ENCODE measurements at regions not wholly inside any gene's neighbourhood (a gene's known extent, or its start where the extent isn't known, plus 50 kb on each side); places are given as distances from the start of the nearest gene placed in this dataset.

- TF ChIP-seq ZNF217 (IDR thresholded peaks at IDR 0.05) = no peak
- no peak for TF ChIP-seq IRF3 (IDR thresholded peaks at IDR 0.05)
These were observed 147.3 kb upstream of the FOXF1 start (continued) for GRCh38 chr16:86363057-86363490.

GRCh38 chr16:86363836-86364618 is 146.3 kb upstream of the FOXF1 start:
- Histone ChIP-seq H3K27me3 (replicated peaks in 1 of 2; ENCODE audit: control insufficient read depth in 2 of 2, insufficient read depth in 2 of 2, low read length in 1 of 2) (peaks cover 2 to 5% of the 10 kb centered on the region in 2 experiments; a peak in 3 of 4 replicates), H3K4me2 (ENCODE audit: control insufficient read depth, insufficient read depth) (no peak overlapping the region), H3K79me2 (ENCODE audit: control insufficient read depth, insufficient read depth, low read length) (no peaks in the 10 kb centered on the region), H3K4me1 (ENCODE audit: control insufficient read depth, insufficient read depth, low read length) (no peaks in the 10 kb centered on the region), H3K36me3 (ENCODE audit: control insufficient read depth in 2 of 2, insufficient read depth in 2 of 2, low read length in 1 of 2) (no peaks in the 10 kb centered on the region), H2AFZ (ENCODE audit: control insufficient read depth, low read depth, low read length) (no peak overlapping the region), H4K20me1 (ENCODE audit: control insufficient read depth, insufficient read depth) (no peaks in the 10 kb centered on the region), H3K27ac (ENCODE audit: control insufficient read depth, insufficient read depth) (no peak overlapping the region), H3K9me3 (replicated peaks; ENCODE audit: control insufficient read depth, insufficient read depth, low read length) (no peaks in the 10 kb centered on the region), H3K4me3 (no peak overlapping the region), H3K9ac (ENCODE audit: control insufficient read depth, insufficient read depth, low read length) (no peak overlapping the region)
- RAD21 ChIA-PET (ENCODE audit: unreplicated experiment) = no interaction called here
- DNase-seq (ENCODE audit: low read depth, low spot score) (no peak), FAIRE-seq (no peak), ATAC-seq (no peak)
- WGBS (ENCODE audit: insufficient coverage, insufficient replicate concordance, low lambda C conversion rate, missing lambda C conversion rate) = 5% methylated on average over 13 of the region's 13 CpGs
- BruUV-seq (replicated peaks) = no TSS peak
- SMC1A ChIA-PET (ENCODE audit: uncharacterized antibody, unreplicated experiment) = no interaction called here
- intact Hi-C loops (cut with micrococcal nuclease; ENCODE audit: unreplicated experiment) = no loop called here
- in situ Hi-C loops (cut with MboI) = no loop called here
- CTCF ChIA-PET = no interaction called here
- POLR2A ChIA-PET = interaction anchor here (0.6 kb wide), 2 partner anchors 37 to 233 kb away, joined by 5 read pairs; no protein-coding TSS in a partner anchor
- TF ChIP-seq HDAC6 (IDR thresholded peaks at IDR 0.05; ENCODE audit: unreplicated experiment) = no peak
- TF ChIP-seq CBX5 (IDR thresholded peaks at IDR 0.05; ENCODE audit: low read depth) = no peak
- no peak for TF ChIP-seq EGR1 (IDR thresholded peaks at IDR 0.05; ENCODE audit: borderline replicate concordance in 1 of 2, low read depth in 2 of 2, low read length in 2 of 2)
- no peak for TF ChIP-seq CHD4 (IDR thresholded peaks at IDR 0.05)
- TF ChIP-seq MAX (IDR thresholded peaks at IDR 0.05; ENCODE audit: low read depth, low read length) = no peak
- no peak for TF ChIP-seq ZNF592 (IDR thresholded peaks at IDR 0.05)

Measured in GM12878 (cell line).